ENCODE measurements at regions not wholly inside any gene's neighbourhood (a gene's known extent, or its start where the extent isn't known, plus 50 kb on each side); places are given as distances from the start of the nearest gene placed in this dataset.

DNA sequence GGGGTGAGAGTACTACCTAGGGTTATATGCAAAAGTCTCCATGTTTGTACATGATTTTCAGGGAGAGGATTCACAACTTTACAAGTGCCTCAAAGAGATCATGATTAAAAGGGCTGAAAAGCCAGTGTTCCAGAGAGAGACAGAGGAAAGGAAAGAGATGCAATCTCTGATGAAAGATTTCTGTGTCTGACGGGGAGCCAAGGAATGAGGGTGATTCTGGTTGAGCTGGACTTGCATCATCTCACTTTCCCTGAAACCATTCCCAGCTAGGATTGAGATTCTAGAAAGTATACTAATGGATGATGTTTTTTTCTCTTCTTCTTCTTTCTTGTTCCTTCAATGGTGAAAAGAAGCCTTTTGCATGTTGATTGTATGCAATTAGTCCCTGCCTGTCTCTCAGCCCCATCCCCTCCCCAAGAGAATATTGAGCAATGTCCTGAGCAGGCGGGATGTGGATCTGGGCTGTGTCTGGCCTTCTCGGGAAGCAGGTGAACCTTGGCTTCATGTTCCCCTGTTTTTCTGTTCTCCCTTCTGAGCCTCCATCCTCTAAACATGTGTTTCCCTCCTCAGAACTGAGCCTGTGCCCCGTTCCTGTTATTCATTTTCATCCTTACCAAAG, 186.1 kb downstream of the ZNF365 start:
- TF ChIP-seq, protein P1, sequence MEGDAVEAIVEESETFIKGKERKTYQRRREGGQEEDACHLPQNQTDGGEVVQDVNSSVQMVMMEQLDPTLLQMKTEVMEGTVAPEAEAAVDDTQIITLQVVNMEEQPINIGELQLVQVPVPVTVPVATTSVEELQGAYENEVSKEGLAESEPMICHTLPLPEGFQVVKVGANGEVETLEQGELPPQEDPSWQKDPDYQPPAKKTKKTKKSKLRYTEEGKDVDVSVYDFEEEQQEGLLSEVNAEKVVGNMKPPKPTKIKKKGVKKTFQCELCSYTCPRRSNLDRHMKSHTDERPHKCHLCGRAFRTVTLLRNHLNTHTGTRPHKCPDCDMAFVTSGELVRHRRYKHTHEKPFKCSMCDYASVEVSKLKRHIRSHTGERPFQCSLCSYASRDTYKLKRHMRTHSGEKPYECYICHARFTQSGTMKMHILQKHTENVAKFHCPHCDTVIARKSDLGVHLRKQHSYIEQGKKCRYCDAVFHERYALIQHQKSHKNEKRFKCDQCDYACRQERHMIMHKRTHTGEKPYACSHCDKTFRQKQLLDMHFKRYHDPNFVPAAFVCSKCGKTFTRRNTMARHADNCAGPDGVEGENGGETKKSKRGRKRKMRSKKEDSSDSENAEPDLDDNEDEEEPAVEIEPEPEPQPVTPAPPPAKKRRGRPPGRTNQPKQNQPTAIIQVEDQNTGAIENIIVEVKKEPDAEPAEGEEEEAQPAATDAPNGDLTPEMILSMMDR (conservative IDR thresholded peaks at IDR 0.05 in 1 of 2, IDR thresholded peaks at IDR 0.05 in 1 of 2; ENCODE audit: extremely low read depth in 1 of 2, insufficient read depth in 1 of 2, low read depth in 1 of 2, low read length in 2 of 2) = no peak
- TF ChIP-seq EZH2 (IDR thresholded peaks at IDR 0.05; ENCODE audit: borderline replicate concordance, low read length) = no peak
